ENCODE measurements at regions not wholly inside any gene's neighbourhood (a gene's known extent, or its start where the extent isn't known, plus 50 kb on each side); places are given as distances from the start of the nearest gene placed in this dataset.

DNA sequence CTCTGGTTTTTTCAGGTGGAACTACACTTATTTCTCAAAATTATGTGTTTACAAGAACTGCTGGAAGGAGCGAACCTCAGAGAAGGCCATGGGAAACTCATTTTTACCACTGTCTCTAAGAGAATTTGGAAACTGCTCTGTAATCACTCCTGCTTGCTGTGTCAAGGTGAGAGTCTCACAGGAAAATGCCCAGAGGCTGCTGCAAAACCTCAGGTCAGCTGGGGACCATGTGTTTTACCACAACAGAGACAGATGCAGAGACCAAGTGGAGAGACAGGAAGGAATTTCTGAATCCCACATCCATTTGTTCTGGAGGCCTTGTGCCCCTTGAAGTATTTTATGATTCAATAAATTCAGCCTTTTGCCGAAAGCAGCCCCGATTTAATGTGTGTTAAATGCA is 743.8 kb upstream of the SLC10A2 start:
- TF ChIP-seq TCF12 (IDR thresholded peaks at IDR 0.05; ENCODE audit: low read depth) (no peak), RAD21 (IDR thresholded peaks at IDR 0.05; ENCODE audit: low read depth) (no peak), CEBPB (IDR thresholded peaks at IDR 0.05) (no peak), YY1 (IDR thresholded peaks at IDR 0.05; ENCODE audit: low read depth) (no peak), TEAD4 (IDR thresholded peaks at IDR 0.05) (no peak), CREB1 (IDR thresholded peaks at IDR 0.05; ENCODE audit: low read depth) (no peak), NFIC (IDR thresholded peaks at IDR 0.05) (no peak), EP300 (IDR thresholded peaks at IDR 0.05; ENCODE audit: borderline replicate concordance) (no peak), EGR1 (IDR thresholded peaks at IDR 0.05) (no peak), ZBTB7A (IDR thresholded peaks at IDR 0.05; ENCODE audit: low read depth) (no peak), TAF1 (IDR thresholded peaks at IDR 0.05; ENCODE audit: low read depth) (no peak), FOXM1 (IDR thresholded peaks at IDR 0.05; ENCODE audit: borderline replicate concordance, low read depth) (no peak)
- TF ChIP-seq, protein P1, sequence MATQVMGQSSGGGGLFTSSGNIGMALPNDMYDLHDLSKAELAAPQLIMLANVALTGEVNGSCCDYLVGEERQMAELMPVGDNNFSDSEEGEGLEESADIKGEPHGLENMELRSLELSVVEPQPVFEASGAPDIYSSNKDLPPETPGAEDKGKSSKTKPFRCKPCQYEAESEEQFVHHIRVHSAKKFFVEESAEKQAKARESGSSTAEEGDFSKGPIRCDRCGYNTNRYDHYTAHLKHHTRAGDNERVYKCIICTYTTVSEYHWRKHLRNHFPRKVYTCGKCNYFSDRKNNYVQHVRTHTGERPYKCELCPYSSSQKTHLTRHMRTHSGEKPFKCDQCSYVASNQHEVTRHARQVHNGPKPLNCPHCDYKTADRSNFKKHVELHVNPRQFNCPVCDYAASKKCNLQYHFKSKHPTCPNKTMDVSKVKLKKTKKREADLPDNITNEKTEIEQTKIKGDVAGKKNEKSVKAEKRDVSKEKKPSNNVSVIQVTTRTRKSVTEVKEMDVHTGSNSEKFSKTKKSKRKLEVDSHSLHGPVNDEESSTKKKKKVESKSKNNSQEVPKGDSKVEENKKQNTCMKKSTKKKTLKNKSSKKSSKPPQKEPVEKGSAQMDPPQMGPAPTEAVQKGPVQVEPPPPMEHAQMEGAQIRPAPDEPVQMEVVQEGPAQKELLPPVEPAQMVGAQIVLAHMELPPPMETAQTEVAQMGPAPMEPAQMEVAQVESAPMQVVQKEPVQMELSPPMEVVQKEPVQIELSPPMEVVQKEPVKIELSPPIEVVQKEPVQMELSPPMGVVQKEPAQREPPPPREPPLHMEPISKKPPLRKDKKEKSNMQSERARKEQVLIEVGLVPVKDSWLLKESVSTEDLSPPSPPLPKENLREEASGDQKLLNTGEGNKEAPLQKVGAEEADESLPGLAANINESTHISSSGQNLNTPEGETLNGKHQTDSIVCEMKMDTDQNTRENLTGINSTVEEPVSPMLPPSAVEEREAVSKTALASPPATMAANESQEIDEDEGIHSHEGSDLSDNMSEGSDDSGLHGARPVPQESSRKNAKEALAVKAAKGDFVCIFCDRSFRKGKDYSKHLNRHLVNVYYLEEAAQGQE (IDR thresholded peaks at IDR 0.05; ENCODE audit: low read depth): no peak
- TF ChIP-seq, protein P2, sequence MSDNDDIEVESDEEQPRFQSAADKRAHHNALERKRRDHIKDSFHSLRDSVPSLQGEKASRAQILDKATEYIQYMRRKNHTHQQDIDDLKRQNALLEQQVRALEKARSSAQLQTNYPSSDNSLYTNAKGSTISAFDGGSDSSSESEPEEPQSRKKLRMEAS (IDR thresholded peaks at IDR 0.05): no peak
- TF ChIP-seq, protein P3, sequence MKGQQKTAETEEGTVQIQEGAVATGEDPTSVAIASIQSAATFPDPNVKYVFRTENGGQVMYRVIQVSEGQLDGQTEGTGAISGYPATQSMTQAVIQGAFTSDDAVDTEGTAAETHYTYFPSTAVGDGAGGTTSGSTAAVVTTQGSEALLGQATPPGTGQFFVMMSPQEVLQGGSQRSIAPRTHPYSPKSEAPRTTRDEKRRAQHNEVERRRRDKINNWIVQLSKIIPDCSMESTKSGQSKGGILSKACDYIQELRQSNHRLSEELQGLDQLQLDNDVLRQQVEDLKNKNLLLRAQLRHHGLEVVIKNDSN (IDR thresholded peaks at IDR 0.05): no peak

DNA sequence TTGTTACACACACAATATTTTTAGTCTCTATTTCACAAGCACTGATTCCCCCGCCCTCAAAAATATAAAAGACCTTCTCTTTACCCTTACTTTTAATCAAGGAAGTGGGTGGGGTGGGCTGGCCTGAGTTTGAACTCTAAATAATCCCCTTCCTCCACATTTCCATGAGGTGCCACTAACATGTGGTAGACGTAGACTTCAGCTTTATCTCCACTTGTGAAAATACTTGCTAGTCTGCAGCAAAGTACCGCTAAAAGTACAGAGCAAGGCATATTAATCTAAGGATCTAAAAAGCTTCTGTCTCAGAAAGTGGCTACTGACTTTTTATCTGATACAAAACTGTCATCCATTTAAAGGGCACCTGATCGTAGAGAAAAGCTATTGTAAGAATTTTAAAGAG is 739.6 kb upstream of the SLC10A2 start:
- TF ChIP-seq YY1 (IDR thresholded peaks at IDR 0.05; ENCODE audit: low read depth) (no peak), ZBTB7A (IDR thresholded peaks at IDR 0.05; ENCODE audit: low read depth) (no peak), TAF1 (IDR thresholded peaks at IDR 0.05; ENCODE audit: low read depth) (no peak), RAD21 (IDR thresholded peaks at IDR 0.05; ENCODE audit: low read depth) (no peak)
- TF ChIP-seq, protein P2 (IDR thresholded peaks at IDR 0.05): no peak

DNA sequence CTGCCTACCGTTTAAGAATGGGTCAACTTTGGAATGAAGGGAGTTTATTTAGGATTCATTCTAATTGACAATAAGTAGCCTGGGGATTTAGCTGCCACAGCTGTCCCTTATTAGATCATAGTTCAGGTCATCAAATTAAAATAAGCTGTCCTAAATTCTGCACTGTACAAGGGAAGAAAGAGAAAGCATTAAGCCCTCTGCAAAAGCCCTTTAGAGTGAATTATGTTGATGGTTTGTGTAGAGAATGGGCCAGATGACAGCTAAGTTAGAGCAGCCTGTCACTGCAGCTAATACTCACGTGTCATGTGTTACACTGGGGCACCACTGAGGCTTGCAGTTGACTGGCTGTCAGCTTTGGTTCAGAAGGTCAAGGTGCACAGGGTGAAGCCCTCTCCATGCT is 737.1 kb upstream of the SLC10A2 start:
- TF ChIP-seq, protein P3 (IDR thresholded peaks at IDR 0.05): no peak
- TF ChIP-seq EGR1 (IDR thresholded peaks at IDR 0.05) (no peak), CREB1 (IDR thresholded peaks at IDR 0.05; ENCODE audit: low read depth) (no peak), TAF1 (IDR thresholded peaks at IDR 0.05; ENCODE audit: low read depth) (no peak), NFIC (IDR thresholded peaks at IDR 0.05) (no peak), YY1 (IDR thresholded peaks at IDR 0.05; ENCODE audit: low read depth) (no peak), FOXM1 (IDR thresholded peaks at IDR 0.05; ENCODE audit: borderline replicate concordance, low read depth) (no peak), TCF12 (IDR thresholded peaks at IDR 0.05; ENCODE audit: low read depth) (no peak), CEBPB (IDR thresholded peaks at IDR 0.05) (no peak), TEAD4 (IDR thresholded peaks at IDR 0.05) (no peak), ZBTB7A (IDR thresholded peaks at IDR 0.05; ENCODE audit: low read depth) (no peak), RAD21 (IDR thresholded peaks at IDR 0.05; ENCODE audit: low read depth) (no peak), EP300 (IDR thresholded peaks at IDR 0.05; ENCODE audit: borderline replicate concordance) (no peak)
- TF ChIP-seq, protein P2 (IDR thresholded peaks at IDR 0.05): no peak
- TF ChIP-seq, protein P1 (IDR thresholded peaks at IDR 0.05; ENCODE audit: low read depth): no peak

DNA sequence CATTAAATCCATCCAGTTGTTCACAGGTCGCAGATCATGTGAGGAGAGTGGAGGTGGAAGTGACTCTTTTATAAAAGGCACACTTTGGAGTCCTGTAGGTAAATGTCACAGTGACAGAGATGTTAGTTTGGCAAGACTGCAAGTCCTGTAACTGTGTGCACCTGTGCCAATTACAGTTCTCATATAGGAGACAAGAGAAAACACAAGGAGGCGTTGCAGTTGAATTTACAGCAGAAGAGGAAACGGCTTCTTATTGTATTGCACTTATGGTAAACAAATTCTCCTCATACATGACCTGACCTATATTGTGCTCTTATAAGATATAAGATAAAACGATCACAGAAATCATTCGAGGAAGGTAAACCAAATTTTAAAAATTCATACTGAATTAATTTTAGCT is 732.8 kb upstream of the SLC10A2 start:
- TF ChIP-seq RAD21 (IDR thresholded peaks at IDR 0.05; ENCODE audit: low read depth) (no peak), TEAD4 (IDR thresholded peaks at IDR 0.05) (no peak), EP300 (IDR thresholded peaks at IDR 0.05; ENCODE audit: borderline replicate concordance) (no peak), YY1 (IDR thresholded peaks at IDR 0.05; ENCODE audit: low read depth) (no peak), EGR1 (IDR thresholded peaks at IDR 0.05) (no peak), FOXM1 (IDR thresholded peaks at IDR 0.05; ENCODE audit: borderline replicate concordance, low read depth) (no peak), TAF1 (IDR thresholded peaks at IDR 0.05; ENCODE audit: low read depth) (no peak), NFIC (IDR thresholded peaks at IDR 0.05) (no peak), CREB1 (IDR thresholded peaks at IDR 0.05; ENCODE audit: low read depth) (no peak)
- TF ChIP-seq, protein P1 (IDR thresholded peaks at IDR 0.05; ENCODE audit: low read depth): no peak
- TF ChIP-seq, protein P2 (IDR thresholded peaks at IDR 0.05): no peak
